HEK293 (cell line): ENCODE measurements at regions not wholly inside any gene's neighbourhood (a gene's known extent, or its start where the extent isn't known, plus 50 kb on each side); places are given as distances from the start of the nearest gene placed in this dataset.

Experiments used
- CTCF ChIA-PET: fragments of 350-600 bp; formaldehyde crosslinking; extraction: SDS; loops from one replicate; lab custom pipeline; 2021; ENCODE audit warnings: antibody characterized with exemption; lab: Yijun Ruan, JAX
- POLR2A ChIA-PET: fragments of 300-600 bp; formaldehyde crosslinking; extraction: SDS; loops from one replicate; lab custom pipeline; 2020; ENCODE audit warnings: antibody characterized with exemption, inconsistent platforms; lab: Yijun Ruan, JAX
- H3K27ac ChIP-seq: fragments of 200-500 bp; sonication (Bioruptor generic); 2 replicates; pipeline ENCODE4 v1.5.1; 2014; ENCODE audit warnings: low read depth, low read length, control low read depth, inconsistent platforms; ENCODE audit errors: extremely low read depth
- H3K36me3 ChIP-seq, 2 experiments: fragments of 200-500 bp in 1 of 2; sonication (Bioruptor generic) in 1 of 2; 1 replicate in 1 of 2; 2 replicates in 1 of 2; pipeline ENCODE4 v1.5.1; 2014 to 2017; ENCODE audit warnings: inconsistent platforms in 2 of 2, low read length in 2 of 2; ENCODE audit not compliant: control insufficient read depth in 2 of 2, insufficient read depth in 1 of 2
- H3K4me1 ChIP-seq: fragments of 200-500 bp; sonication (Bioruptor generic); 2 replicates; pipeline ENCODE4 v1.5.1; 2014; ENCODE audit warnings: mild to moderate bottlenecking, low read length, inconsistent platforms; ENCODE audit not compliant: control insufficient read depth, insufficient read depth
- H3K4me3 ChIP-seq: 2 replicates; pipeline ENCODE4 v1.5.1; 2011; ENCODE audit warnings: low read depth, mild to moderate bottlenecking, control low read depth, low read length, moderate library complexity
- H3K9me3 ChIP-seq: fragments of 200-500 bp; sonication (Bioruptor generic); 2 replicates; pipeline ENCODE4 v1.5.1; 2014; ENCODE audit warnings: low read depth, low read length, inconsistent platforms; ENCODE audit not compliant: control insufficient read depth, insufficient read depth
- FEZF1 ChIP-seq: fragments of 450-650 bp; formaldehyde crosslinking; IDR thresholded peaks from 2 replicates; pipeline ENCODE4 v1.5.1; 2016; ENCODE audit warnings: missing biosample characterization, missing genetic modification characterization
- RBAK ChIP-seq: fragments of 450-650 bp; formaldehyde crosslinking; IDR thresholded peaks from 2 replicates; pipeline ENCODE4 v1.5.1; 2016; ENCODE audit warnings: missing biosample characterization, missing genetic modification characterization
- REPIN1 ChIP-seq: fragments of 450-650 bp; formaldehyde crosslinking; IDR thresholded peaks from 2 replicates; pipeline ENCODE4 v1.5.1; 2017; ENCODE audit warnings: missing biosample characterization, missing genetic modification characterization, low read depth
- SCRT2 ChIP-seq: fragments of 450-650 bp; formaldehyde crosslinking; IDR thresholded peaks from 2 replicates; pipeline ENCODE4 v1.5.1; 2016; ENCODE audit warnings: missing biosample characterization, missing genetic modification characterization
- SETDB1 ChIP-seq: IDR thresholded peaks from one replicate; pipeline ENCODE4 v1.6.1; 2017; ENCODE audit warnings: mild to moderate bottlenecking, low read length, moderate library complexity, mixed read lengths; ENCODE audit not compliant: insufficient read length
- SP3 ChIP-seq: fragments of 450-650 bp; formaldehyde crosslinking; IDR thresholded peaks from 2 replicates; pipeline ENCODE4 v1.5.1; 2016; ENCODE audit warnings: missing biosample characterization, missing genetic modification characterization
- ZIC2 ChIP-seq: fragments of 450-650 bp; formaldehyde crosslinking; IDR thresholded peaks from 2 replicates; pipeline ENCODE4 v1.5.1; 2016; ENCODE audit warnings: missing biosample characterization, missing genetic modification characterization
- ZNF112 ChIP-seq: fragments of 450-650 bp; formaldehyde crosslinking; IDR thresholded peaks from 2 replicates; pipeline ENCODE4 v1.5.0; 2017; ENCODE audit warnings: missing biosample characterization, missing genetic modification characterization
- ZNF121 ChIP-seq: fragments of 450-650 bp; formaldehyde crosslinking; IDR thresholded peaks from 2 replicates; pipeline ENCODE4 v1.5.1; 2016; ENCODE audit warnings: missing biosample characterization, missing genetic modification characterization
- ZNF140 ChIP-seq: fragments of 450-650 bp; formaldehyde crosslinking; IDR thresholded peaks from 2 replicates; pipeline ENCODE4 v1.5.1; 2016; ENCODE audit warnings: missing biosample characterization, missing genetic modification characterization
- ZNF214 ChIP-seq: fragments of 450-650 bp; formaldehyde crosslinking; IDR thresholded peaks from 2 replicates; pipeline ENCODE4 v1.5.1; 2017; ENCODE audit warnings: missing biosample characterization, mild to moderate bottlenecking, missing genetic modification characterization, borderline replicate concordance
- ZNF529 ChIP-seq: fragments of 450-650 bp; formaldehyde crosslinking; IDR thresholded peaks from 2 replicates; pipeline ENCODE4 v1.5.1; 2017; ENCODE audit warnings: missing genetic modification characterization, missing biosample characterization; ENCODE audit not compliant: insufficient replicate concordance
- ZNF530 ChIP-seq: fragments of 450-650 bp; formaldehyde crosslinking; IDR thresholded peaks from 2 replicates; pipeline ENCODE4 v1.5.1; 2016; ENCODE audit warnings: low read depth, missing biosample characterization, missing genetic modification characterization
- ZNF558 ChIP-seq: fragments of 450-650 bp; formaldehyde crosslinking; IDR thresholded peaks from 2 replicates; pipeline ENCODE4 v1.5.1; 2016; ENCODE audit warnings: missing biosample characterization, missing genetic modification characterization
- TF ChIP-seq, protein P1 (sequence below): fragments of 450-650 bp; formaldehyde crosslinking; IDR thresholded peaks from 2 replicates; pipeline ENCODE4 v1.5.1; 2016; ENCODE audit warnings: missing biosample characterization, missing genetic modification characterization
- TF ChIP-seq, protein P2 (sequence below): fragments of 450-650 bp; formaldehyde crosslinking; IDR thresholded peaks from 2 replicates; pipeline ENCODE4; 2016; ENCODE audit warnings: missing biosample characterization, missing genetic modification characterization
- TF ChIP-seq, protein P3 (sequence below): fragments of 450-650 bp; formaldehyde crosslinking; IDR thresholded peaks from 2 replicates; pipeline ENCODE4 v1.5.1; 2016; ENCODE audit warnings: missing biosample characterization, missing genetic modification characterization
- TF ChIP-seq, protein P4 (sequence below): fragments of 450-650 bp; formaldehyde crosslinking; IDR thresholded peaks from 2 replicates; pipeline ENCODE4 v1.5.1; 2017; ENCODE audit warnings: missing biosample characterization, missing genetic modification characterization
- TF ChIP-seq, protein P5 (sequence below): fragments of 450-650 bp; formaldehyde crosslinking; IDR thresholded peaks from 2 replicates; pipeline ENCODE4 v1.5.1; 2016; ENCODE audit warnings: missing biosample characterization, missing genetic modification characterization
- TF ChIP-seq, protein P6 (sequence below): fragments of 450-650 bp; formaldehyde crosslinking; IDR thresholded peaks from 2 replicates; pipeline ENCODE4 v1.5.1; 2017; ENCODE audit warnings: missing biosample characterization, missing genetic modification characterization

DNA sequence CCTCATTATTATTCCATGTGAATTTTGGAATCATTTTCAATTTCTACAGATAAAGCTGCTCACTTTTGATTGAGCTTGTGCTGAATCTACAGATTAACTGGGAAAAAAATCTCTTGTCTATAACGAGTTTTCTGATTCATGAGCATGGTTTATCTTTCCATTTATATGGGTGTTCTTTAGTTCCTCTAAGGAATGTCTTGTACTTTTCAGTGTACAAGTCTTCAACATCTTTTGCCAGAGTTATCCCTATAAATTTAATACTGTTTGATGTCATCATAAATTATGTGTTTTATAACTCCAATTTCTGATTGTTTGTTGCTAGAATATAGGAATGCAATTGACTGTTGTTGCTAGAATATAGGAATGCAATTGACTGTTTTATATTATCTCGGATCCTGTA is 533.8 kb downstream of the OLFM4 start:
- no peak overlapping the region for H3K27ac ChIP-seq
- no peak overlapping the region for H3K4me3 ChIP-seq
- no peaks in the 10 kb centered on the region for H3K9me3 ChIP-seq
- no peaks in the 10 kb centered on the region for H3K4me1 ChIP-seq
- H3K36me3 ChIP-seq, result no peaks in the 10 kb centered on the region
- TF ChIP-seq REPIN1 (tag by site-specific recombination), result no peak
- TF ChIP-seq, protein P1, sequence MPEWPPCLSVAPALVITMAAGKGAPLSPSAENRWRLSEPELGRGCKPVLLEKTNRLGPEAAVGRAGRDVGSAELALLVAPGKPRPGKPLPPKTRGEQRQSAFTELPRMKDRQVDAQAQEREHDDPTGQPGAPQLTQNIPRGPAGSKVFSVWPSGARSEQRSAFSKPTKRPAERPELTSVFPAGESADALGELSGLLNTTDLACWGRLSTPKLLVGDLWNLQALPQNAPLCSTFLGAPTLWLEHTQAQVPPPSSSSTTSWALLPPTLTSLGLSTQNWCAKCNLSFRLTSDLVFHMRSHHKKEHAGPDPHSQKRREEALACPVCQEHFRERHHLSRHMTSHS (tag by site-specific recombination), result no peak
- no peak for TF ChIP-seq ZNF529 (tag by site-specific recombination)
- no peak for TF ChIP-seq RBAK (tag by site-specific recombination)
- TF ChIP-seq, protein P2, sequence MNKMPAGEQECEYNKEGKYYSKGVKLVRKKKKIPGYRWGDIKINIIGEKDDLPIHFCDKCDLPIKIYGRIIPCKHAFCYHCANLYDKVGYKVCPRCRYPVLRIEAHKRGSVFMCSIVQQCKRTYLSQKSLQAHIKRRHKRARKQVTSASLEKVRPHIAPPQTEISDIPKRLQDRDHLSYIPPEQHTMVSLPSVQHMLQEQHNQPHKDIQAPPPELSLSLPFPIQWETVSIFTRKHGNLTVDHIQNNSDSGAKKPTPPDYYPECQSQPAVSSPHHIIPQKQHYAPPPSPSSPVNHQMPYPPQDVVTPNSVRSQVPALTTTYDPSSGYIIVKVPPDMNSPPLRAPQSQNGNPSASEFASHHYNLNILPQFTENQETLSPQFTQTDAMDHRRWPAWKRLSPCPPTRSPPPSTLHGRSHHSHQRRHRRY (tag by site-specific recombination), result no peak
- TF ChIP-seq, protein P3, sequence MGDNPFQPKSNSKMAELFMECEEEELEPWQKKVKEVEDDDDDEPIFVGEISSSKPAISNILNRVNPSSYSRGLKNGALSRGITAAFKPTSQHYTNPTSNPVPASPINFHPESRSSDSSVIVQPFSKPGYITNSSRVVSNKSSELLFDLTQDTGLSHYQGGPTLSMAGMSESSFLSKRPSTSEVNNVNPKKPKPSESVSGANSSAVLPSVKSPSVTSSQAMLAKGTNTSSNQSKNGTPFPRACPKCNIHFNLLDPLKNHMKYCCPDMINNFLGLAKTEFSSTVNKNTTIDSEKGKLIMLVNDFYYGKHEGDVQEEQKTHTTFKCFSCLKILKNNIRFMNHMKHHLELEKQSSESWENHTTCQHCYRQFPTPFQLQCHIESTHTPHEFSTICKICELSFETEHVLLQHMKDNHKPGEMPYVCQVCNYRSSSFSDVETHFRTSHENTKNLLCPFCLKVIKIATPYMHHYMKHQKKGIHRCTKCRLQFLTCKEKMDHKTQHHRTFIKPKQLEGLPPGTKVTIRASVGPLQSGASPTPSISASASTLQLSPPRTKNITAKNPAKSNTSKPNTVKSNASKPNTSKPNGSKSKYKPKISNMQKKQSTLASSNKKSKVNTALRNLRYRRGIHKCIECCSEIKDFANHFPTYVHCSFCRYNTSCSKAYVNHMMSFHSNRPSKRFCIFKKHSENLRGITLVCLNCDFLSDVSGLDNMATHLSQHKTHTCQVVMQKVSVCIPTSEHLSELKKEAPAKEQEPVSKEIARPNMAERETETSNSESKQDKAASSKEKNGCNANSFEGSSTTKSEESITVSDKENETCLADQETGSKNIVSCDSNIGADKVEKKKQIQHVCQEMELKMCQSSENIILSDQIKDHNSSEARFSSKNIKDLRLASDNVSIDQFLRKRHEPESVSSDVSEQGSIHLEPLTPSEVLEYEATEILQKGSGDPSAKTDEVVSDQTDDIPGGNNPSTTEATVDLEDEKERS (tag by site-specific recombination), result no peak
- TF ChIP-seq SCRT2 (tag by site-specific recombination), result no peak
- TF ChIP-seq SETDB1, result no peak
- TF ChIP-seq ZNF530 (tag by site-specific recombination), result no peak
- TF ChIP-seq, protein P4, sequence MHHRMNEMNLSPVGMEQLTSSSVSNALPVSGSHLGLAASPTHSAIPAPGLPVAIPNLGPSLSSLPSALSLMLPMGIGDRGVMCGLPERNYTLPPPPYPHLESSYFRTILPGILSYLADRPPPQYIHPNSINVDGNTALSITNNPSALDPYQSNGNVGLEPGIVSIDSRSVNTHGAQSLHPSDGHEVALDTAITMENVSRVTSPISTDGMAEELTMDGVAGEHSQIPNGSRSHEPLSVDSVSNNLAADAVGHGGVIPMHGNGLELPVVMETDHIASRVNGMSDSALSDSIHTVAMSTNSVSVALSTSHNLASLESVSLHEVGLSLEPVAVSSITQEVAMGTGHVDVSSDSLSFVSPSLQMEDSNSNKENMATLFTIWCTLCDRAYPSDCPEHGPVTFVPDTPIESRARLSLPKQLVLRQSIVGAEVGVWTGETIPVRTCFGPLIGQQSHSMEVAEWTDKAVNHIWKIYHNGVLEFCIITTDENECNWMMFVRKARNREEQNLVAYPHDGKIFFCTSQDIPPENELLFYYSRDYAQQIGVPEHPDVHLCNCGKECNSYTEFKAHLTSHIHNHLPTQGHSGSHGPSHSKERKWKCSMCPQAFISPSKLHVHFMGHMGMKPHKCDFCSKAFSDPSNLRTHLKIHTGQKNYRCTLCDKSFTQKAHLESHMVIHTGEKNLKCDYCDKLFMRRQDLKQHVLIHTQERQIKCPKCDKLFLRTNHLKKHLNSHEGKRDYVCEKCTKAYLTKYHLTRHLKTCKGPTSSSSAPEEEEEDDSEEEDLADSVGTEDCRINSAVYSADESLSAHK (tag by site-specific recombination), result no peak
- no peak for TF ChIP-seq ZIC2 (tag by site-specific recombination)
- TF ChIP-seq ZNF558 (tag by site-specific recombination), result no peak
- TF ChIP-seq ZNF140, result no peak
- no peak for TF ChIP-seq ZNF214 (tag by site-specific recombination)
- TF ChIP-seq, protein P5, sequence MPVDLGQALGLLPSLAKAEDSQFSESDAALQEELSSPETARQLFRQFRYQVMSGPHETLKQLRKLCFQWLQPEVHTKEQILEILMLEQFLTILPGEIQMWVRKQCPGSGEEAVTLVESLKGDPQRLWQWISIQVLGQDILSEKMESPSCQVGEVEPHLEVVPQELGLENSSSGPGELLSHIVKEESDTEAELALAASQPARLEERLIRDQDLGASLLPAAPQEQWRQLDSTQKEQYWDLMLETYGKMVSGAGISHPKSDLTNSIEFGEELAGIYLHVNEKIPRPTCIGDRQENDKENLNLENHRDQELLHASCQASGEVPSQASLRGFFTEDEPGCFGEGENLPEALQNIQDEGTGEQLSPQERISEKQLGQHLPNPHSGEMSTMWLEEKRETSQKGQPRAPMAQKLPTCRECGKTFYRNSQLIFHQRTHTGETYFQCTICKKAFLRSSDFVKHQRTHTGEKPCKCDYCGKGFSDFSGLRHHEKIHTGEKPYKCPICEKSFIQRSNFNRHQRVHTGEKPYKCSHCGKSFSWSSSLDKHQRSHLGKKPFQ (tag by site-specific recombination), result no peak
- no peak for TF ChIP-seq ZNF121 (tag by site-specific recombination)
- TF ChIP-seq ZNF112 (tag by site-specific recombination), result no peak
- no peak for TF ChIP-seq SP3 (tag by site-specific recombination)
- TF ChIP-seq, protein P6, sequence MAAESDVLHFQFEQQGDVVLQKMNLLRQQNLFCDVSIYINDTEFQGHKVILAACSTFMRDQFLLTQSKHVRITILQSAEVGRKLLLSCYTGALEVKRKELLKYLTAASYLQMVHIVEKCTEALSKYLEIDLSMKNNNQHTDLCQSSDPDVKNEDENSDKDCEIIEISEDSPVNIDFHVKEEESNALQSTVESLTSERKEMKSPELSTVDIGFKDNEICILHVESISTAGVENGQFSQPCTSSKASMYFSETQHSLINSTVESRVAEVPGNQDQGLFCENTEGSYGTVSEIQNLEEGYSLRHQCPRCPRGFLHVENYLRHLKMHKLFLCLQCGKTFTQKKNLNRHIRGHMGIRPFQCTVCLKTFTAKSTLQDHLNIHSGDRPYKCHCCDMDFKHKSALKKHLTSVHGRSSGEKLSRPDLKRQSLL (tag by site-specific recombination), result no peak
- no peak for TF ChIP-seq FEZF1
- ChIA-PET CTCF (no interaction called here), POLR2A (no interaction called here)
